Activated CD8-positive, alpha-beta memory T cell treated with anti-CD3 and anti-CD28 coated beads for 24 hours (primary cell): ENCODE measurements at regions not wholly inside any gene's neighbourhood (a gene's known extent, or its start where the extent isn't known, plus 50 kb on each side); places are given as distances from the start of the nearest gene placed in this dataset.

Source experiments
- DNase-seq: peaks from one replicate; pipeline ENCODE4 v3.0.0-alpha.2; 2020

DNA sequence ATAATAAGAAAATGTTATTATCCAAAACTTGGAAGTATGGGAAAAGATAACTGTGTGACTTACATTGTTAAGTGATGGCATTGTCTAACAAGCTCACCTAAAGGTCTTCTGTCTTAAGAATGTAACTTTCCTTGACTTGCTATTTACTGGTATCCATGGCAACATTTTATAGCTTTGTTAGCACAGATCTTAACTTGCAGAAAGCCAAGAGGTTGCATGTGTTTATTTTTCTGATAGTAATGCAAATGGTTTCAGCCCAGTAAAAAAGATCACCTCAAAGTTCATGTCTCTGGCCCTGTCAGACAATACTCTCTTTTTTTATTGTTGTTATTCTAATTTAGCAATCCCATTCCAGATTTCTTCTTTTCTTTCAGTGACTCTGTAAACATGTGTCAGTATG lies 425.3 kb downstream of the SPRY1 start:
- DNase-seq, result no peak

DNA sequence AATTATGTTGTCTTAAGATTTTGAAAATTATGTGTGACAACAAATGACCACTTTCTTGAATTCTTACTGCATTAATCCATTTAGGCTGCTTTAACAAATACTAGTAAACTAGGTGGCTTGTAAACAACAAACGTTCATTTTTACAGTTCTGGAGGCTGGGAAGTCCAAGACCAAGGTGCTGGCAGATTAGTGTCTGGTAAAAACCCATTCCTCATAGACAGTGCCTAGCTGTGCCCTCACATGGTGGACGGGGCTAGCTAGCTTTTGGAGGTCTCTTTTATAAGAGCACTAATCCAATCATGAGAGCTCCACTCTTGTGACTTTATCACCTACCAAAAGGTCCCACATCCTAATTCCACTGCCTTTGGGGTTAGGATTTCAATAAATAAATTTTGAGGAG lies 425.8 kb downstream of the SPRY1 start:
- no peak for DNase-seq

DNA sequence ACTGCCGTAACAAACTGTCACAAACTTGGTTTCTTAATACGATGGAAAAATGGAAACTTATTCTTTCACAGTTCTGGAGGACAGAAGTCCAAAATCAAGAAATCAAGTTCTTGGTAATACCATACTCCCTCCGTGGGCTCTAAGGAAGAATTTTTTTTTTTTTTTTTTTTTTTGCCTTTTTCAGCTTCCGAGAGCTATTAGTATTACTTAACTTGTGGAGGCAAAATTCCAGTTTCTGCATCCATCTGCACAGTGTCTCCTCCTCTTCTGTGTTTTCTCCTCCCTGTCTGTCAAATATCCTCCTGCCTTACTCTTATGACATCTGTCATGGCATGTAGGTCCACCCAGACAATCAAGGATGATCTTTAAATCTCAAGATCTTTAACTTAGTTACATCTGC lies 426.6 kb downstream of the SPRY1 start:
- no peak for DNase-seq

DNA sequence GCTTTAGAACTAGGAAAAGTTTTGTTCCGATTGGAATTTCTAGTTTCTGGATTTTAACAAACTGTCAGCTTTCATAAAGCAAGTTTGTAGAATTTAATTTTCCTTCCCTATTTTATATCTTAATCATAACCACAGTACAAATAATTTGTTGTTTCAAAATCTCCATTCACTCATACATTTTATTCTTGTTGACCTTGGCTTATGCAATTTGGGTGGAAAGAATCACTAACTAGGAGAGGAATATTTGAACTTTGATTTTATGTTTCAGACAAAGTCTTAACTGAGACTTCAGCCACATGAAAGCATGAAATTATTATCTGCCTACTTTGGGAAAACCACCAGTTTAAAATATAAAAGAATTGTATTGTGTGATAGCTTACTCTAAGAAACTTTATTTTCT lies 427.9 kb downstream of the SPRY1 start:
- DNase-seq, result no peak

DNA sequence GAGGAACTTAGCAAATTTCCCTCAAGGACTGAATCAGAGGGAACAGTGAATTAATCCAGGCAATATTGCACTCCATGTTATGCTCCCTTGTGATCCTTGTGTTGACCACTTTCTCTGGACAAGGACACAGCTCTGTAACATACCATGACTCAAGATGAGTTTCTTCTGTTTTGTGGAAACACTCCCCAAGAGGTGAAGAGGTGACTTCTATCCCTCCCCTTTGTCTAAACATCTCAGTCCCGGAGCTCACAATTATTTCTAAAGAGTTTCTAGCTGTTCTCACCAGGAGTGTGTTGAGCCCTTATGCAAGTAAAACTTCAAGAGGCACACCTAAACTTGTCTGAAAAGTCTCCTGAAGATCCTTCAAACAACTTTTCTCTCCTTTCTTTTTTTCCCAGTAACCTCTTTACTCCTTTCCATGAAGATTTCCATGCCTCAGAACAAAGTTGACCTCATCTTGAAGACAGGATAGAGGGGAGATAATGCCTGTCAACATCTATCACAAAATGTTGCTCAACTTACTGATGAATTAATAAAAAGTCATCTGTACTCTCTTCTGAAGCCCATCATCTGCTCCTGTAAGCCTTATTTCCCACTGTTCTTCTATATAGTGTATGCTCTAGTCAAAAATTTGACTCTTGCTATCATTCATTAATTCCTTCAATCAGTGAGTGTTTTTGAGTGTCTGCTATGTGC lies 429.1 kb downstream of the SPRY1 start:
- DNase-seq, result no peak

DNA sequence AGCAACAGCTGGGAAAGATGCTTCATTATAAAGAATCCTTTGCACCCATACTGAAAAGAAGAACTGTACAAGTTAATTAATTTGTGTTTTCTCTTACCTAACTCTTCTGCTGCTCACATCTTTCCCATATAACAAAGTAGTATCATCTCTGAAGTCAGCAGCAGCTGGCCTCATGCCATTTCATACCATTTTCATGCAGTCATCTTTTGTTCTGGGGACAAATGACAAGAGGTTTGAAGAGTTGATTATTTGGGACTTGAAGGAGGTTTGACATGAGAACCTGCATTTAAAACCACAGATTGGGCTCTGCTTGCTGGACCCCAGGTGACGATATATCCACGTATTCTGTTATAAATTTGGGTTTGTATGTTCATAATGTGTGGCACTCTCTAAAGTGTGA lies 430.3 kb downstream of the SPRY1 start:
- DNase-seq, result no peak

DNA sequence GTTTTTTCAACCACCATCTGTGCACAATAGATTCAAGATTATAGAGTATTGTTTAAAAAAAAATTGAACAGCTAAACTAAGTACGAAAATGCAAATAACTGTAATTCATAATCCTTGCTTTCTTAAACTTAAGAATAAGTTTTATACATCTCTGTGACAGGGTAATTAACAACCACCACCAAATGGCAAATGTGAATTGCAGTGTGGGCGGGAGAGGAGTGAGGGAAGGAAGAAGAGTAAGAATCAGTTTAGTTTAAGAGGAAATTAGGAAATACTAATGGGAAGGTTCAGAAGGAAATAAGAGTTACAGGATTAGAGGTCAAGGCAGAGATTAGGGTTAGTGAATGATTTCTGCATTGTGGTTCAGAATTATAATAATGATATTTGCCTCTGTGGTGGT lies 430.9 kb downstream of the SPRY1 start:
- no peak for DNase-seq

DNA sequence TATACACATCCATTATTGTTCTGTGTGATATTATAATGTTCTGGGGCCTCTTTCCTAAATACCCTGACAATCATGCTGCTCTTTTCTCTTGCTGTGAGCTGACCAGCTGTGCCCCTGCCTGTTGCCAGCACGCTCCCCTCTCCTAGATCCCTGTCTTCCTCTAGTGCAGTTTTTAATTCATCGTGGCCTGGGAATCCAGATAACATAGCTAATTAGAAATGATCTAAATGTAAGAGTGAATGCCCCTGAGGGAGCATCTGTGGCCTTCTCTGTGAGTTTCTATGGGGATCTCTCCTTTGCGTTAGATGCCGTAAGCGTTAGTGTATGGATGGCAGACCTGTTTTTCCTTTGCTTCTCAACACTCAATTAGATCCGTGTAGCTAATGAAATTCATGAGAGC lies 434.3 kb downstream of the SPRY1 start:
- no peak for DNase-seq

DNA sequence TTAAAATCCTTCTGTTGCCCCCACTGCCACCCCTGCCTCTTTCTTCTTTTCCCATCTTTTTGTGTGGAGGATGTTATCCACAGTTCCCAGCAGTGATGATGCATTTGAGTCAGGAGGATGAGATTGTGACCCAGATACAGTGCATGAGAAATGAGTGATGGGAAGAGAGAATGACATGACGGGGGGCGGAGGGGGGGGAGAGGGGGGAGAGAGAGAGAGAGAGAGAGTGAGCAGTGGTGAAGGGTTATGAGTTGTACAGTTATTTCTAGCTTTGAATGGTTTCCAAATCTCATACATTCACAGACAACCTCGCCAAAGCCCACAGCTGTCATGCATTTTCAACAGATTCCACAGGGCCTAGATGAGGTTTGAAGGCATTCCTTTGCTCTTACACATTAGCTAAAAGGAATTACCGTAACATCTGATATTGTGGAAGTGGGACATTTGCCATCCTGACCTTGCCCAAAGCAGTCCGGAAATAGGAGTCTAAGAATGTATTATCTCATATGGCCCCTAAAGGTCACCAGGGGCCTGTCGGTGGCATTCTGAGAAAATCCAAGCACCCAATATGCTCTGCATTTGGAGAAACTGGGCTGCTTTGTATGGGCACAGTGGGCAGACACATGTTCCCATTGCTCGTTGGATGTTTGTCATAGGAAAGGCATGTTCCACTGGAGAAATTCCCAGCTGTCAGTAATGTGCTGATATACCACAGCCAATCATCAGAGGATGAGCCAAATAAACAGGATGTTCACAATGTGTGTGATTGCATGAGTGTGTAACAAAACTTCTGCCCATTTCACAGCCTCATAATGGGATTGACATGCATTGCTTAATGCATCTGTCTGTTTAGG lies 435.8 kb downstream of the SPRY1 start:
- no peak for DNase-seq

DNA sequence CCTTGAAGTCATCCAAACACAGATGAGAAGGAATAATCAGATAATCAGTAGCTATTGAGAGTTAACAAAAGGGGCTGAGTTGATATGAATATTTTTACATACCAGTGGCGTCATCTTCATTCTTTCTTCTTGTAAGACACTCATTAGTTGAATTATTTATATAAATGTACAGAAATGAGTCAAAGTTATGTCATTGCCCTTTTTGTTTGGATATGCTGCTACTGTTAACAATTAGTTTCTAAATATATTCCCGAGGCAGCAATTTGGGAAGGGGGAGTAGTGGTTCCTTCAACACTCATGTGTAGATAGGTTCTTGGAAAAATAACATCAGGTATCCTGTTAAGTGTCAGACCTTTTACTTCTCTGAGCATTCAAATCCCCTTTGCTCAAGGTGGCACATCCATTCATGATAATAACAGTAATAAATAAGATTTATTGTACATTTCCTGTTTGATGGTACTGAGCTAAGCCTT lies 436.6 kb downstream of the SPRY1 start:
- no peak for DNase-seq

DNA sequence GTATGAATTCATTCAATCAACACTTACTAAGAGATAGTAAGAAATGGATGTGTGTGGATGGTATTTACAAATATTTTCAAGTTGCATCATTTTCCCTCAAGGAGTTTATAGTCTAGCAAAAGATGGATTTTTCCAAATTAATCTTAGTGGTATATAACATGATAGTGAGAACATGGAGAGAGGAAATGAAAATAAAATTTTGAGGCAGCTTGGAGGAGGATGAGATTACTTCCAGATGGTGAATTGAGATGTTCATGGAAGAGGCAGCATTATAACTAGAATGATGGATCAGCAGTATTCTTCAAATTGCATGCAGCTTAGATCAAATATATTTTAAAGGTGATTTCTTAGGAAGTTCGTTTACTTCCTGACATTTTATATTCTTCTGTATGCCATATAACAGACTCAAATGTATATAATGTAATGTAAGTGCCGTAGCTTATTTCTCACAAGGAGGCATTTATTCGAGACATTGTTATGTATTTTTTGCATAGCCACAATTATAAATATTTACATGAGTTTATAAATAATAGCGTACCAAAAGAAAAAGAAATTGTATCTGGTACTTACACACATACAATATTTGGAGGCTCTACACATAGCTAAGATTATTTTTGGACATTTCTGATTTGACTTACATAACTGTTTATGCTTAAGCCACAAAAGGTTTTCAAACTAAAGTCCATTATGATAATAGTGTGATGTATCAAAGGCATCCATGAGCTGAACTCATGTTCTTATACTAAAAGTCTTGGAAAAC lies 439.4 kb downstream of the SPRY1 start:
- no peak for DNase-seq

DNA sequence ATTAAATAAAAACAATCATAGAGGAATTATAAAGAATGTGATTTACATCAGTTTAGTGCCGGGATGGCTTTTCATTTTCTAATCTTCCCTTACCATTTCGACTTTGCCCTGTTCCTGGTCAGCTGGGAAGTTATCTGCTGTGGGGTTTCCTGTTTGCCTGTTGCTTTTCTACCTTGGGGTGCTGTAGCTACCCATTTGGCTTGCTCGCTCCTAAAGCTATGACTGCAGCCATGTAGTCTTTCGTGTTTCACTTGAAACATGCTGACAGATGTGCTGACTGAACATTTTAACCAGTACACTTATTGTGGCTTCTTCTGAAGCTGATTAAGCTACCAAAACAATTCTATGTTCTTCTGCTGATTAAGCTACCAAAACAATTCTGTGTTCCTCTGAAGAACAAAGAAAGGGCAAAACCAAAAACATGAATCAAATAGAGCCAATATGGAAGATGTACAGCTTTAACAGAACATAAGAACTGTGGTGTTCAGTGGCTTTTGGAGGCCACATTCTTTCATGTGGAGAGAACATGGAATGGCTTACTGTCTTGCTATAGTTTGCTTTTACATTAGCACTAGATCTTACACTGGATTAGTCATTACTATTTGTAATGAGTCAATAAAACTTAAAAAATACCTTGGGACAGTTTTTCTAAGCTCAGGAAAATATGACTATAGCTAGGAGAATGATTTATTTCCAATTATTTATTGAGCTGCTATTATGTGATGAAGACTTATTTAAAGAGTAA lies 440.4 kb downstream of the SPRY1 start:
- no peak for DNase-seq

DNA sequence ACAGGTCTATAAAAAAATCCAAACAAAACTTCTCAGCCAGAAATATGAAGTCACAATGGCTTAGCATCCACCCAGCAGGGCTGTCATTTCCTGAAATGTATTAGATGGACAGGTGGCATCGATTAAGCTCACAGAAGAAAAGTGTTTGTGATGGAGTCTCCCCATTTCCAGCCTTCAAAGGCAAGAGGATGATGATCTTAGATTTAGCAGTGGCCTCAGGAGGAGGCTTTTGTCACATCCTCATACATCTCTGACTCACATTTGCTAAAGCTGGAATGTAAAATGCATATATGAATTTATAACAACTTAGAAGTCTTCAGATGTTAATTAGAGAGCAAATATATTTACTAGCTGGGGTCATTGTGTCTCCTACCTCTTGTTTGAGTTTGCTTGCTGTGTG lies 441.9 kb downstream of the SPRY1 start:
- no peak for DNase-seq

DNA sequence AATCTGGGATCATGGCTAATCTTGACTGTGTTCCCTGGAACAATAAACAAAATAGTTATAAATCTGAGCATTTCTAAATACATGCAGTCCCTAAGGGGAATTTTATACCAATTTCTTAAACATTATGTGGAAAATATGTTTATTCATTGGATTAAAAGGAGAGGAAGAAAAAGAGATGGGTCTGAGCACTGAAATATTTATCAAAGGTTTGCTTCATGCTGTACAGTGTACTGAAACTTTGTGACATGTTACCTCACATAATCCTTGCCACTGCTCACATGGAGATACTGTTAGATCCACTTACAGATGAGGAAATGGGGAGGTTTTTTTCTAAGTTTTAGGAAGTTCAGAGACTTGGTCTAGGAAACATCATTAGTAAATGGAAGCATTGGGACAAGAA lies 443.6 kb downstream of the SPRY1 start:
- DNase-seq, result no peak

DNA sequence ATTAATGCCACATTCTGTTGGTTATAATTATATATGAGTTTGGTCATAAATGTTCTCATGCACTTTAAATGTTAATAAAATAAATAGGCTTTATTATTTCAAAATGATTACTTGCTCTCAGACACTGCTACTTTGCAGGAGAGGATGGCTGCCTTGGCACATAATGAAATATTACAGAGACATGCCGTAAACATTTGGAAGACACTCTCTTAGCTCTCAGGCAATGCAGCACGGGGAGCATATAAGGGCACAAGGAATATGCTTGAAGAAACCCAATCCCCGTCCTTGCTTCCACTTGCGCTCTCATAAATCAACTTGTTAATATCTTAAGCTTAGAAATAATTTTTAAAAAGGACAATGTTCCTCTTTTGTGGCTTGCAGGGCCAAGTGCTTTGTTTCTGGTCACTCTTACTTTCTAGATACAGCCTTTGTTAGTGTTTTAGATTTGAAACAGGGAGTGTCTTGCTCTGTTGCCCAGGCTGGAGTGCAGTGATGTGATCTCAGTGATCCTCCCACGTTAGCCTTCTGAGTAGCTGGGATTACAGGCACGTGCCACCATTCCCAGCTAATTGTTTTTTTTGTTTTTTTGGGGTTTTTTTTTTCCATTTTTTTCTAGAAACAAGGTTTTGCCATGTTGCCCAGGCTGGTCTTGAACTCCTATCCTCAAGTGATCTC lies 445.0 kb downstream of the SPRY1 start:
- no peak for DNase-seq

DNA sequence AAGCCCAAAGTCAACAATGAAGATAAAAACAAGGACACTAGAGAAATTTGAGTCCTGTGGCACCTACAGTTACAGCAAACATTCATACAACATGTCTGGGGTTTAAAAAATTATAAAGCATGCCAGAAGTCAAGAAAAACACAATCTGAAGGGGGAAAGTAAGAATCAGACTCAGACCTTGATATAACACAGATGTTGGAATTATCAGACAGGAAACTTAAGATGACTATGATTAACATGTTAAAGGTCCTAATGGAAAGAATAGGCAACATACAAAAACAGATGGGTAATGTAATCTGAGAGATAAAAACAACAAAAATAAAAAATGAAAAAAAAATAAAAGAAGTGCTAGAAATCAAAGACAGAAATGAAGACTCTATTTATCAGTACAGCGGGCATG lies 446.5 kb downstream of the SPRY1 start:
- no peak for DNase-seq

DNA sequence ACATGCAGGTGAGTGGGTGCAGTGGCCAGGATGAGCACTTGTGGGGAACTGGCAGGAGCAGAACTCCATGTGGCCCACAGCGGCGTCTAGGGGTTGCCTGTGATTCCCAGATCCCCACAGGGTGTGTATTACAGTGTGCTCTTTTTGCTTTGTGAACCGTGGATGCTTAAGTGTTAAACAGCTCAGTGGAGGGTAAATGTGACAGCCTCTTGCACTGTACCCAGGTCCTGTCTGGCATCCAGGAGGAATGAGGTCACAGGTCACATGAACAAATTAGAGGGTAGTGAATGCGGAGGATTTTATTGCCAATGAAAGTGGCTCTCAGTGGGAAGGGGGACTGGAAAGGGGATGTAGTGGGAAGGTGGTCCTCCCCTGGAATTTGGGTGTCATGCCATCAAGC lies 447.8 kb downstream of the SPRY1 start:
- DNase-seq, result no peak

DNA sequence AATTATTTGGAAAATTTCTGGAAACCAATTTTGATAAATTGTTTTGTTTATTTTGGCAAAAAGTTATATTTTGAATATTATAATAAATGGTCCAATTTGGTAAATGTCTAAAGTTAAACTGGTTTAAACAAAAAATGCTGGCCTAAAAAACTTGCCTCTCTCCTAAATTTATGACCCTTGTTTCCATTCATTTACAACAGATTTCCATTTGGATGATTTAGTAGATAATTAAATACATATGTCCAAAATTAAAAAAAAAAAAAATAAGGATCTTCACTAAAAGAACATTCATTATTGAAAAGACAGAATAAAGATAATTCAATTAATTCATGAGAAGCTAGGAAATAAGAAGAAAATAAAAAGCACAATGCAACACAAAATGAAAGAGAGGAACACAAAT lies 449.5 kb downstream of the SPRY1 start:
- DNase-seq, result no peak

DNA sequence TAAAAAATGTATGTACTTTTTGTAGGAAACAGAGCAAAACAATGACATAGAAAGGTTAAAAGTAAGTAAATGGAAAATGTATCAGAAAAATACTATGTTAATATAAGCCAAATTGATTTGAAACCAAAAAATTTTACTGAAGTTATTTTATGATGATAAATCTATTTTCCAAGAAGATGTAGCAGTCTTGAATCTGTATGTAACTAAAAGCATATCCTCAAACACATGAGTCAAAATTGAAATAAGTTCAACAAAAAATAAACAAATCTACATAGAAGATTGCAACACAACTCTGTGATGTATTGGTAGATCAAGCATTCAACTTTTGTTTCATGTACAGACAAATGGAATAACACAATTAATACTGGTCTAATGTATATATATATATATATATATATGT lies 450.0 kb downstream of the SPRY1 start:
- DNase-seq, result no peak

DNA sequence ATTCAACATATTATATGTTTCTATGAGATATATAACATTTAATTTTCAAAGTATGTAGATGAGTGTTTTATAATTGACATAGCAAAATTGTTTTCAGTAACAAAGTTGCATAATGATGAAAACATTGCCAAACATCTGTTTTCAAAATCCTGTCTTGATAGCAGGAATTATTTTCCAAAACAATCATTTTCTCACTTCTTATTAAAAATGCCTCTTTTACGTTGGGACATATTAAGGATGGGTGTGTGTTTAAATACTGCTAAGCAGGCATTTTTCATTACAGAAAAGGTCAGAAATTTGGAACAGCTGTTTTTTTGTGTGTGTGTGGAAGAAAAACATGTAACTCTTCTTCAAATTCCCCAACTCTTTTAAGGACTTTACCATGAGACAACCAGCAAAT lies 452.0 kb downstream of the SPRY1 start:
- no peak for DNase-seq

DNA sequence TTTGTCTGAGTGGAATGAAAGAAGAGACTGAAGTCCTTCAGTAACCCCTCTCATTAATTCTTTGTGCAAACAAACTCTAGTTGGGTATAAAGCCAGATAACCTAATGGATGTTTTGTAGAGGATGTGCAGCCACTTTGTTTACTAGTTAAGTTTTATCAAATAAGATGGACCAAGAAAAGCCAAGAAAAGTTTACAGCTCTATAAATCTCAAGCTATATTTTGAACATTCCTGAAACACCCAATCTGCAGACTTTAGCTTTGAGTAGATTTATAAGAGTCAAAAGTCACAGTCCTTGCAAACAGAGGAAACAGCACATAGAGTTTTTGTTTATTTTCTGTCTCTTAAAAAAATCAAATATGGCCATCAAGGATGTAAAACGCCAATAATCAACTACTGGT lies 452.9 kb downstream of the SPRY1 start:
- DNase-seq, result no peak

DNA sequence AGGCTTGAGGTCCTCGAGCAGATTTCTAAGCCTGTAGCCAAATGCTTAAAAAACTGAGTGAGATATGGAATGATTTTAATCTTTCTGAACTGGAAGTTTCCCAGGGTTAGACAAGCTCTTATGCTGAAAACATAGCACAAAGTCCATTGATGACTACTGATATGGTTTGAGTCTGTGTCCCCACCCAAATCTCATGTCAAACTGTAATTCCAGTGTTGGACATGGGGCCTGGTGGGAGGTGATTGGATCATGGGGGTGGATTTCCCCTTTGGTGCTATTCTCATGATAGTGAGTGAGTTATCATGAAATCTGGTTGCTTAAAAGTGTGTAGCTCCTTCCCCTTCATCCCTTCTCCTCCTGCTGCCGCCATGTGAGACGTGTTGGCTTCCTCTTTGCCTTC lies 454.9 kb downstream of the SPRY1 start:
- no peak for DNase-seq

DNA sequence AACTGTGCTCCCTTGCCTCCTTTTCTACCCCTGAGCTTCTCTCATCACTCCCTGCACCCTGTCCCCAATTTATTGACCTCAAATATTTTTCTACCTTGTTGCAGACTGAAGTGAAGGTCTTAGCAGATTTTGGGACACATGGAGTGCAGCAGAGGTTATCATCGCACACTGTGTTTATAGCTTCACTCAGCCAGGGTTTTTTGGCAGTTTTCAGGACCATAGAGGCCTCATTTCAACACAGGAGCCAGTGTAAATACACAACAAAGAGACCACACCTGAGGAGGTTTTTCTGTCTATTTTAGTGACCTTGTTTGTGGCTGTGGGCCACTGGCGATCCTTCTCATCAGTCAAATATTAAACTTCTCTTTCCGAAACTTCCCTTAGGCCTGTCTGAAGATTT lies 457.1 kb downstream of the SPRY1 start:
- DNase-seq, result no peak
